ENCODE measurements at regions not wholly inside any gene's neighbourhood (a gene's known extent, or its start where the extent isn't known, plus 50 kb on each side); places are given as distances from the start of the nearest gene placed in this dataset.
"Not testable (repeated sequence)": the region's sequence is repeated elsewhere in the genome, so short reads cannot be mapped to it uniquely, and the experiment has no call there.

GRCh38 chr3:166425900-166426611, 588.8 kb upstream of the BCHE start:
- no peaks in the 10 kb centered on the region for H3K27me3 ChIP-seq (ENCODE audit: insufficient read depth, low read length)
- no peak overlapping the region for H2AFZ ChIP-seq (ENCODE audit: low read length, unreplicated experiment)
- H3K36me3 ChIP-seq (ENCODE audit: insufficient read depth, low read length), result no peaks in the 10 kb centered on the region
- H3K79me2 ChIP-seq (ENCODE audit: control insufficient read depth, insufficient read depth, low read length, unreplicated experiment), result no peaks in the 10 kb centered on the region
- no peak overlapping the region for H3K27ac ChIP-seq (ENCODE audit: low read depth, low read length)
- no peak overlapping the region for H3K4me3 ChIP-seq (ENCODE audit: low read depth, low read length)
- H3K4me1 ChIP-seq (ENCODE audit: control insufficient read depth, insufficient read depth, low read length, unreplicated experiment), result no peaks in the 10 kb centered on the region

- Histone ChIP-seq H3K4me3 (ENCODE audit: low read depth, low read length) (no peak overlapping the region), H2AFZ (ENCODE audit: low read length, unreplicated experiment) (no peak overlapping the region), H3K27me3 (ENCODE audit: insufficient read depth, low read length) (no peaks in the 10 kb centered on the region), H3K27ac (ENCODE audit: low read depth, low read length) (no peak overlapping the region), H3K4me1 (ENCODE audit: control insufficient read depth, insufficient read depth, low read length, unreplicated experiment) (no peaks in the 10 kb centered on the region), H3K36me3 (ENCODE audit: insufficient read depth, low read length) (no peaks in the 10 kb centered on the region), H3K79me2 (ENCODE audit: control insufficient read depth, insufficient read depth, low read length, unreplicated experiment) (no peaks in the 10 kb centered on the region)
Observed at GRCh38 chr3:166425021-166425420, 587.8 kb upstream of the BCHE start.

GRCh38 chr3:166423824-166424513, 586.7 kb upstream of the BCHE start:
- H3K27me3 ChIP-seq (ENCODE audit: insufficient read depth, low read length); H2AFZ ChIP-seq (ENCODE audit: low read length, unreplicated experiment); H3K4me3 ChIP-seq (ENCODE audit: low read depth, low read length); H3K4me1 ChIP-seq (ENCODE audit: control insufficient read depth, insufficient read depth, low read length, unreplicated experiment); H3K79me2 ChIP-seq (ENCODE audit: control insufficient read depth, insufficient read depth, low read length, unreplicated experiment); H3K27ac ChIP-seq (ENCODE audit: low read depth, low read length); H3K36me3 ChIP-seq (ENCODE audit: insufficient read depth, low read length): not testable (repeated sequence)

GRCh38 chr3:166422556-166422955, 585.3 kb upstream of the BCHE start:
- Histone ChIP-seq H3K27me3 (ENCODE audit: insufficient read depth, low read length) (no peaks in the 10 kb centered on the region), H2AFZ (ENCODE audit: low read length, unreplicated experiment) (no peak overlapping the region), H3K79me2 (ENCODE audit: control insufficient read depth, insufficient read depth, low read length, unreplicated experiment) (no peaks in the 10 kb centered on the region), H3K36me3 (ENCODE audit: insufficient read depth, low read length) (no peaks in the 10 kb centered on the region), H3K27ac (ENCODE audit: low read depth, low read length) (no peak overlapping the region), H3K4me1 (ENCODE audit: control insufficient read depth, insufficient read depth, low read length, unreplicated experiment) (no peaks in the 10 kb centered on the region), H3K4me3 (ENCODE audit: low read depth, low read length) (no peak overlapping the region)

- Histone ChIP-seq H3K79me2 (ENCODE audit: control insufficient read depth, insufficient read depth, low read length, unreplicated experiment) (no peaks in the 10 kb centered on the region), H3K36me3 (ENCODE audit: insufficient read depth, low read length) (no peaks in the 10 kb centered on the region), H3K4me1 (ENCODE audit: control insufficient read depth, insufficient read depth, low read length, unreplicated experiment) (no peaks in the 10 kb centered on the region), H3K27ac (ENCODE audit: low read depth, low read length) (no peak overlapping the region), H3K27me3 (ENCODE audit: insufficient read depth, low read length) (no peaks in the 10 kb centered on the region), H2AFZ (ENCODE audit: low read length, unreplicated experiment) (no peak overlapping the region), H3K4me3 (ENCODE audit: low read depth, low read length) (no peak overlapping the region)
Observed at GRCh38 chr3:166420071-166420470, 582.8 kb upstream of the BCHE start.

GRCh38 chr3:166405896-166406295, 568.7 kb upstream of the BCHE start:
- Histone ChIP-seq H3K27me3 (ENCODE audit: insufficient read depth, low read length) (no peaks in the 10 kb centered on the region), H2AFZ (ENCODE audit: low read length, unreplicated experiment) (no peak overlapping the region), H3K4me3 (ENCODE audit: low read depth, low read length) (no peak overlapping the region), H3K27ac (ENCODE audit: low read depth, low read length) (no peak overlapping the region), H3K36me3 (ENCODE audit: insufficient read depth, low read length) (no peaks in the 10 kb centered on the region), H3K4me1 (ENCODE audit: control insufficient read depth, insufficient read depth, low read length, unreplicated experiment) (no peaks in the 10 kb centered on the region), H3K79me2 (ENCODE audit: control insufficient read depth, insufficient read depth, low read length, unreplicated experiment) (no peaks in the 10 kb centered on the region)

GRCh38 chr3:166405465-166405864, 568.2 kb upstream of the BCHE start:
- Histone ChIP-seq H2AFZ (ENCODE audit: low read length, unreplicated experiment) (no peak overlapping the region), H3K4me3 (ENCODE audit: low read depth, low read length) (no peak overlapping the region), H3K36me3 (ENCODE audit: insufficient read depth, low read length) (no peaks in the 10 kb centered on the region), H3K79me2 (ENCODE audit: control insufficient read depth, insufficient read depth, low read length, unreplicated experiment) (no peaks in the 10 kb centered on the region), H3K27me3 (ENCODE audit: insufficient read depth, low read length) (no peaks in the 10 kb centered on the region), H3K27ac (ENCODE audit: low read depth, low read length) (no peak overlapping the region), H3K4me1 (ENCODE audit: control insufficient read depth, insufficient read depth, low read length, unreplicated experiment) (no peaks in the 10 kb centered on the region)

GRCh38 chr3:166390303-166390702, 553.1 kb upstream of the BCHE start:
- no peaks in the 10 kb centered on the region for H3K27me3 ChIP-seq (ENCODE audit: insufficient read depth, low read length)
- H3K4me1 ChIP-seq (ENCODE audit: control insufficient read depth, insufficient read depth, low read length, unreplicated experiment), result no peaks in the 10 kb centered on the region
- H3K36me3 ChIP-seq (ENCODE audit: insufficient read depth, low read length), result no peaks in the 10 kb centered on the region
- H3K4me3 ChIP-seq (ENCODE audit: low read depth, low read length), result no peak overlapping the region
- no peaks in the 10 kb centered on the region for H3K79me2 ChIP-seq (ENCODE audit: control insufficient read depth, insufficient read depth, low read length, unreplicated experiment)
- no peak overlapping the region for H3K27ac ChIP-seq (ENCODE audit: low read depth, low read length)
- no peak overlapping the region for H2AFZ ChIP-seq (ENCODE audit: low read length, unreplicated experiment)

- no peak overlapping the region for H2AFZ ChIP-seq (ENCODE audit: low read length, unreplicated experiment)
- H3K36me3 ChIP-seq (ENCODE audit: insufficient read depth, low read length), result no peaks in the 10 kb centered on the region
- no peaks in the 10 kb centered on the region for H3K79me2 ChIP-seq (ENCODE audit: control insufficient read depth, insufficient read depth, low read length, unreplicated experiment)
- H3K4me3 ChIP-seq (ENCODE audit: low read depth, low read length), result no peak overlapping the region
- no peak overlapping the region for H3K27ac ChIP-seq (ENCODE audit: low read depth, low read length)
- H3K27me3 ChIP-seq (ENCODE audit: insufficient read depth, low read length), result no peaks in the 10 kb centered on the region
- no peaks in the 10 kb centered on the region for H3K4me1 ChIP-seq (ENCODE audit: control insufficient read depth, insufficient read depth, low read length, unreplicated experiment)
Observed at GRCh38 chr3:166388321-166388720, 551.1 kb upstream of the BCHE start.

- no peak overlapping the region for H3K4me3 ChIP-seq (ENCODE audit: low read depth, low read length)
- H3K79me2 ChIP-seq (ENCODE audit: control insufficient read depth, insufficient read depth, low read length, unreplicated experiment), result no peaks in the 10 kb centered on the region
- H2AFZ ChIP-seq (ENCODE audit: low read length, unreplicated experiment), result no peak overlapping the region
- H3K27me3 ChIP-seq (ENCODE audit: insufficient read depth, low read length), result no peaks in the 10 kb centered on the region
- no peaks in the 10 kb centered on the region for H3K36me3 ChIP-seq (ENCODE audit: insufficient read depth, low read length)
- H3K4me1 ChIP-seq (ENCODE audit: control insufficient read depth, insufficient read depth, low read length, unreplicated experiment), result no peaks in the 10 kb centered on the region
- no peak overlapping the region for H3K27ac ChIP-seq (ENCODE audit: low read depth, low read length)
Observed at GRCh38 chr3:166372571-166373106, 535.4 kb upstream of the BCHE start.

- no peaks in the 10 kb centered on the region for H3K4me1 ChIP-seq (ENCODE audit: control insufficient read depth, insufficient read depth, low read length, unreplicated experiment)
- no peak overlapping the region for H3K27ac ChIP-seq (ENCODE audit: low read depth, low read length)
- H3K27me3 ChIP-seq (ENCODE audit: insufficient read depth, low read length), result no peaks in the 10 kb centered on the region
- H3K36me3 ChIP-seq (ENCODE audit: insufficient read depth, low read length), result no peaks in the 10 kb centered on the region
- H3K4me3 ChIP-seq (ENCODE audit: low read depth, low read length), result no peak overlapping the region
- H3K79me2 ChIP-seq (ENCODE audit: control insufficient read depth, insufficient read depth, low read length, unreplicated experiment), result no peaks in the 10 kb centered on the region
- no peak overlapping the region for H2AFZ ChIP-seq (ENCODE audit: low read length, unreplicated experiment)
Observed at GRCh38 chr3:166367947-166368533, 530.8 kb upstream of the BCHE start.
